Brain microvascular endothelial cell (primary cell): ENCODE measurements at regions not wholly inside any gene's neighbourhood (a gene's known extent, or its start where the extent isn't known, plus 50 kb on each side); places are given as distances from the start of the nearest gene placed in this dataset.
A peak's percentile ranks its signal among the peaks of the same experiment; 100 is the strongest.

Experiments
- DNase-seq: peaks from one replicate; pipeline ENCODE4 v3.0.0-alpha.2; 2020
- H3K27ac ChIP-seq: fragments of 250-450 bp; sonication (Bioruptor Pico); 2 replicates; pipeline ENCODE4 v1.5.1; 2020; ENCODE audit warnings: mild to moderate bottlenecking, moderate library complexity
- H3K27me3 ChIP-seq: fragments of 250-450 bp; sonication (Bioruptor Pico); replicated peaks from 2 replicates; pipeline ENCODE4 v1.5.1; 2020; ENCODE audit warnings: mild to moderate bottlenecking
- H3K36me3 ChIP-seq: fragments of 250-450 bp; sonication (Bioruptor Pico); replicated peaks from 2 replicates; pipeline ENCODE4 v1.5.1; 2020; ENCODE audit warnings: mild to moderate bottlenecking
- H3K4me3 ChIP-seq: 2 replicates; pipeline ENCODE4 v1.5.1; 2011; ENCODE audit warnings: low read depth, mild to moderate bottlenecking, control low read depth, low read length, moderate library complexity
- CTCF ChIP-seq: IDR thresholded peaks from 2 replicates; pipeline ENCODE4 v1.5.1; 2011; ENCODE audit warnings: low read depth, mild to moderate bottlenecking, moderate library complexity, low read length, control low read depth, inconsistent platforms; ENCODE audit errors: missing control alignments
- in situ Hi-C: cut with HindIII; loops from 2 replicates; pipeline ENCODE4 v1.10.0; 2017; ENCODE audit warnings: low sequenced_read_pairs, low pct_ligation_motif_present

DNA sequence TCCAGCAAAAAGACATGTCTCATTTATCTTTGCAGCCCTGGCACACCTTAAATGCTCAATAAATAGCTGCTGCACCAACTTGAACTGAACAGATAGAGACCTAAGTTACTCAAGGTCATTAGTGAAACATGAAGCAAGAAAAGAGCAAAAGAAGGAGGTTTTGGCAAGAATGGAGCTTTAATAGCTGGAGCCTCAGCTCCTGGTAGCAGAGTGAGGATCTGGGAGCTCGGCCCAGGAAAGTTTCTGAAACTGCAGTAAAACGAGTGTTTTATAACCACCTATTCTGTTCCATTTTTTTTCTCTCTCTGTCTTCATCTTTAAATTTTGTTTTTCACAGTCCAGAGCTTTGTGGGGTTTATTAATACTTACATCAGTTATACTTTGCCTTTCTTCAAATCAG, 207.5 kb downstream of the SETD4 start:
- Histone ChIP-seq H3K4me3 (no peak overlapping the region), H3K36me3 (no peaks in the 10 kb centered on the region), H3K27me3 (no peaks in the 10 kb centered on the region), H3K27ac (no peak overlapping the region)
- in situ Hi-C loops: no loop called here
- no peak for DNase-seq
- TF ChIP-seq CTCF: no peak

- no peaks in the 10 kb centered on the region for H3K27me3 ChIP-seq
- TF ChIP-seq CTCF: no peak
- no peak overlapping the region for H3K27ac ChIP-seq
- H3K36me3 ChIP-seq: no peaks in the 10 kb centered on the region
- in situ Hi-C loops: no loop called here
- no peak overlapping the region for H3K4me3 ChIP-seq
- no peak for DNase-seq
These were observed 209.7 kb downstream of the SETD4 start for GRCh38 chr21:35850542-35851103.

GRCh38 chr21:35850029-35850428, 210.3 kb downstream of the SETD4 start:
- peak; percentile 29 for DNase-seq
- TF ChIP-seq CTCF: no peak
- no peaks in the 10 kb centered on the region for H3K27me3 ChIP-seq
- in situ Hi-C loops: no loop called here
- H3K36me3 ChIP-seq: no peaks in the 10 kb centered on the region
- H3K27ac ChIP-seq: no peak overlapping the region
- no peak overlapping the region for H3K4me3 ChIP-seq

DNA sequence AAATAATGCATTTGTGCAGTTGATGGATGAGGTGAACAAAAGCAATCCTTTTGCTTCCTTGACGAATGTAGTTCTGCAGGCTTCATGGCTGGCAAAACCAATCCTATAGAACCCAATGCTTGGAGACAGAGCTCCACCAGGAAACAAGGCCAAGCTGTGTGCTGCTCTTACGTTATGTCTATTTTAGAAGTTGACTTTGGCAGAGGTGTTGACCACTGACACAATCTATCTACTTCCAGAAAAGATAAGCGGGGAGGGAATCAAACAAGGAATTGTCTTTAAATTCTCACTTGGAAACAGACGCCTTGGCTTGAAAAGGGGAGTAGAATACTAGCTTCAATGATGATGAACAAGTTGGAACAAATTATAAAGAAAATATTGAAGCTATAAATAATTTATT, 211.2 kb downstream of the SETD4 start:
- Histone ChIP-seq H3K36me3 (no peaks in the 10 kb centered on the region), H3K27ac (no peak overlapping the region), H3K4me3 (no peak overlapping the region), H3K27me3 (no peaks in the 10 kb centered on the region)
- peak; percentile 49 for DNase-seq
- in situ Hi-C loops: no loop called here
- no peak for TF ChIP-seq CTCF

- Histone ChIP-seq H3K4me3 (no peak overlapping the region), H3K27me3 (no peaks in the 10 kb centered on the region), H3K27ac (no peak overlapping the region), H3K36me3 (no peaks in the 10 kb centered on the region)
- no peak for TF ChIP-seq CTCF
- in situ Hi-C loops: no loop called here
- DNase-seq: no peak
These were observed 216.2 kb downstream of the SETD4 start for GRCh38 chr21:35843911-35844667.
